SK-N-SH (cell line): ENCODE measurements at regions not wholly inside any gene's neighbourhood (a gene's known extent, or its start where the extent isn't known, plus 50 kb on each side); places are given as distances from the start of the nearest gene placed in this dataset.

Source experiments
- RFX5 ChIP-seq: IDR thresholded peaks from 2 replicates; pipeline ENCODE4 v1.6.1; 2012; ENCODE audit warnings: mild to moderate bottlenecking, improper control_type of control experiment, low read length
- RXRA ChIP-seq: IDR thresholded peaks from 2 replicates; pipeline ENCODE4 v1.4.0; 2012; ENCODE audit warnings: low read depth, mild to moderate bottlenecking, borderline replicate concordance
- TF ChIP-seq, protein P1 (sequence below): fragments of 200-600 bp; sonication (generic); IDR thresholded peaks from 2 replicates; pipeline ENCODE4 v1.6.1; 2017; ENCODE audit warnings: antibody characterized with exemption, mild to moderate bottlenecking, moderate library complexity

DNA sequence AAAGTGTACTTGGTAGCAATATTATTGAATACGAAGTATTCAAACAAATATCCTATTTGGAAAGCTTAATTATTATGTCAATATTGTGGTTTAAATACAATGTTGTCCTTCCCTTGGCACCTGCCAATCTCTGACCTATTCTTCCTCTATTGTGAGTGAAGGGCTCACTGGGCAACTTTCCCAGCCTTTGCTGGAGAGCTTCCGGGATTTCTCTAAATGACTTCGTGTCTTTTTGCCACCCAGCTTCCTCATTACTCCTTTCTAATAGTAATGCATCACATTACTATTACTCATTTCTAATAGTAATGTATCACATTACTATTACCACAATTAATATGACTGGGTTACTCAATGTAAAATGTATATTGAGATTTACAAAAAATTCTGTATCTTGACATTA, 880.6 kb downstream of the BRINP3 start:
- TF ChIP-seq, protein P1, sequence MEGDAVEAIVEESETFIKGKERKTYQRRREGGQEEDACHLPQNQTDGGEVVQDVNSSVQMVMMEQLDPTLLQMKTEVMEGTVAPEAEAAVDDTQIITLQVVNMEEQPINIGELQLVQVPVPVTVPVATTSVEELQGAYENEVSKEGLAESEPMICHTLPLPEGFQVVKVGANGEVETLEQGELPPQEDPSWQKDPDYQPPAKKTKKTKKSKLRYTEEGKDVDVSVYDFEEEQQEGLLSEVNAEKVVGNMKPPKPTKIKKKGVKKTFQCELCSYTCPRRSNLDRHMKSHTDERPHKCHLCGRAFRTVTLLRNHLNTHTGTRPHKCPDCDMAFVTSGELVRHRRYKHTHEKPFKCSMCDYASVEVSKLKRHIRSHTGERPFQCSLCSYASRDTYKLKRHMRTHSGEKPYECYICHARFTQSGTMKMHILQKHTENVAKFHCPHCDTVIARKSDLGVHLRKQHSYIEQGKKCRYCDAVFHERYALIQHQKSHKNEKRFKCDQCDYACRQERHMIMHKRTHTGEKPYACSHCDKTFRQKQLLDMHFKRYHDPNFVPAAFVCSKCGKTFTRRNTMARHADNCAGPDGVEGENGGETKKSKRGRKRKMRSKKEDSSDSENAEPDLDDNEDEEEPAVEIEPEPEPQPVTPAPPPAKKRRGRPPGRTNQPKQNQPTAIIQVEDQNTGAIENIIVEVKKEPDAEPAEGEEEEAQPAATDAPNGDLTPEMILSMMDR = no peak
- no peak for TF ChIP-seq RFX5
- TF ChIP-seq RXRA = no peak
